OCI-LY7 (cell line): ENCODE measurements at regions not wholly inside any gene's neighbourhood (a gene's known extent, or its start where the extent isn't known, plus 50 kb on each side); places are given as distances from the start of the nearest gene placed in this dataset.

Experiments
- BruUV-seq: library from RNA; stranded (reverse); fragments of 400-500 nt; replicated peaks from 2 replicates; lab custom pipeline; 2021; lab: Mats Ljungman, UMichigan
- CTCF ChIA-PET: fragments of 300-600 bp; sonication (Branson Sonifier 250); formaldehyde crosslinking; loops from one replicate; lab custom pipeline; 2022; ENCODE audit warnings: antibody characterized with exemption; ENCODE audit not compliant: unreplicated experiment; lab: Charles Lee
- POLR2A ChIA-PET: fragments of 300-600 bp; sonication (Branson Sonifier 250); formaldehyde crosslinking; loops from one replicate; lab custom pipeline; 2022; ENCODE audit warnings: antibody characterized with exemption; lab: Charles Lee
- DNase-seq: peaks from one replicate; pipeline ENCODE4 v3.0.0-alpha.2; 2015; ENCODE audit warnings: low spot score
- H2AFZ ChIP-seq: fragments of 200-600 bp; sonication (generic), shearing (Covaris generic); 2 replicates; pipeline ENCODE4 v1.6.1; 2014; ENCODE audit warnings: mild to moderate bottlenecking, antibody characterized with exemption, low read length, moderate library complexity
- H3K27ac ChIP-seq: fragments of 200-600 bp; sonication (generic); 2 replicates; pipeline ENCODE4 v1.5.1; 2014; ENCODE audit warnings: mixed run types, low read depth, mild to moderate bottlenecking, moderate library complexity, low read length, inconsistent platforms; ENCODE audit not compliant: poor library complexity, severe bottlenecking
- H3K36me3 ChIP-seq: fragments of 200-600 bp; sonication (generic); 2 replicates; pipeline ENCODE4 v1.6.1; 2014; ENCODE audit warnings: mild to moderate bottlenecking, antibody characterized with exemption, low read length, moderate library complexity, mixed read lengths; ENCODE audit not compliant: insufficient read depth
- H3K4me1 ChIP-seq: fragments of 200-600 bp; sonication (generic); 2 replicates; pipeline ENCODE4 v1.5.1; 2014; ENCODE audit warnings: mild to moderate bottlenecking, low read length; ENCODE audit not compliant: insufficient read depth, poor library complexity, severe bottlenecking
- H3K4me2 ChIP-seq: fragments of 200-600 bp; sonication (generic); 2 replicates; pipeline ENCODE4 v1.6.1; 2014; ENCODE audit warnings: mild to moderate bottlenecking, low read length
- H3K4me3 ChIP-seq: fragments of 200-600 bp; sonication (generic); 2 replicates; pipeline ENCODE4 v1.5.1; 2014; ENCODE audit warnings: mild to moderate bottlenecking, low read depth, low read length; ENCODE audit not compliant: poor library complexity, severe bottlenecking
- H3K79me2 ChIP-seq: fragments of 200-600 bp; sonication (generic); 2 replicates; pipeline ENCODE4 v1.6.1; 2016; ENCODE audit warnings: low read depth, mild to moderate bottlenecking, low read length, moderate library complexity, mixed read lengths; ENCODE audit not compliant: insufficient read depth
- H3K9me2 ChIP-seq: fragments of 200-600 bp; sonication (generic); 2 replicates; pipeline ENCODE4 v1.6.1; 2016; ENCODE audit warnings: mild to moderate bottlenecking, low read length, mixed read lengths; ENCODE audit not compliant: insufficient read depth
- H3K9me3 ChIP-seq: fragments of 200-600 bp; sonication (generic); 2 replicates; pipeline ENCODE4 v1.6.1; 2014; ENCODE audit warnings: mild to moderate bottlenecking, mixed run types, low read length, mixed read lengths
- H4K20me1 ChIP-seq: fragments of 200-600 bp; sonication (generic); 2 replicates; pipeline ENCODE4 v1.6.1; 2014; ENCODE audit warnings: mild to moderate bottlenecking, antibody characterized with exemption, low read length, moderate library complexity, mixed read lengths; ENCODE audit not compliant: insufficient read depth
- EZH2phosphoT487 ChIP-seq: fragments of 200-600 bp; sonication (generic); IDR thresholded peaks from 2 replicates; pipeline ENCODE4 v1.6.1; 2018; ENCODE audit warnings: low read depth, borderline replicate concordance, mild to moderate bottlenecking, mixed run types, antibody characterized with exemption, low read length, moderate library complexity, mixed read lengths
- intact Hi-C: fragments of 100-400 bp; cut with micrococcal nuclease; formaldehyde crosslinking; loops from one replicate; pipeline ENCODE4 v1.10.0; 2022; ENCODE audit not compliant: unreplicated experiment
- TF ChIP-seq, protein P1 (sequence below): fragments of 200-600 bp; sonication (generic); conservative IDR thresholded peaks from 2 replicates; pipeline ENCODE4 v1.5.1; 2014; ENCODE audit warnings: mild to moderate bottlenecking, antibody characterized with exemption, low read length, moderate library complexity, mixed read lengths

GRCh38 chr22:22770881-22771280, 116.7 kb upstream of the IGLL5 start:
- intact Hi-C loops = loop anchor here (5.0 to 10.0 kb wide), 3 partner anchors 111 to 306 kb away; no protein-coding TSS in a partner anchor
- CTCF ChIA-PET = interaction anchor here (0.7 to 1.5 kb wide), 6 partner anchors 18 to 113 kb away, joined by 3 to 18 read pairs (median 4); no protein-coding TSS in a partner anchor
- Histone ChIP-seq H4K20me1 (no peaks in the 10 kb centered on the region), H3K4me2 (no peak overlapping the region), H3K79me2 (no peaks in the 10 kb centered on the region), H3K9me2 (no peaks in the 10 kb centered on the region), H3K4me1 (peaks cover 21% of the 10 kb centered on the region), H3K4me3 (no peak overlapping the region), H2AFZ (no peak overlapping the region), H3K27ac (no peak overlapping the region), H3K36me3 (no peaks in the 10 kb centered on the region), H3K9me3 (no peaks in the 10 kb centered on the region)
- TF ChIP-seq, protein P1, sequence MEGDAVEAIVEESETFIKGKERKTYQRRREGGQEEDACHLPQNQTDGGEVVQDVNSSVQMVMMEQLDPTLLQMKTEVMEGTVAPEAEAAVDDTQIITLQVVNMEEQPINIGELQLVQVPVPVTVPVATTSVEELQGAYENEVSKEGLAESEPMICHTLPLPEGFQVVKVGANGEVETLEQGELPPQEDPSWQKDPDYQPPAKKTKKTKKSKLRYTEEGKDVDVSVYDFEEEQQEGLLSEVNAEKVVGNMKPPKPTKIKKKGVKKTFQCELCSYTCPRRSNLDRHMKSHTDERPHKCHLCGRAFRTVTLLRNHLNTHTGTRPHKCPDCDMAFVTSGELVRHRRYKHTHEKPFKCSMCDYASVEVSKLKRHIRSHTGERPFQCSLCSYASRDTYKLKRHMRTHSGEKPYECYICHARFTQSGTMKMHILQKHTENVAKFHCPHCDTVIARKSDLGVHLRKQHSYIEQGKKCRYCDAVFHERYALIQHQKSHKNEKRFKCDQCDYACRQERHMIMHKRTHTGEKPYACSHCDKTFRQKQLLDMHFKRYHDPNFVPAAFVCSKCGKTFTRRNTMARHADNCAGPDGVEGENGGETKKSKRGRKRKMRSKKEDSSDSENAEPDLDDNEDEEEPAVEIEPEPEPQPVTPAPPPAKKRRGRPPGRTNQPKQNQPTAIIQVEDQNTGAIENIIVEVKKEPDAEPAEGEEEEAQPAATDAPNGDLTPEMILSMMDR = no peak
- no peak for TF ChIP-seq EZH2phosphoT487
- no peak for DNase-seq
- BruUV-seq = no TSS peak
- POLR2A ChIA-PET = no interaction called here

DNA sequence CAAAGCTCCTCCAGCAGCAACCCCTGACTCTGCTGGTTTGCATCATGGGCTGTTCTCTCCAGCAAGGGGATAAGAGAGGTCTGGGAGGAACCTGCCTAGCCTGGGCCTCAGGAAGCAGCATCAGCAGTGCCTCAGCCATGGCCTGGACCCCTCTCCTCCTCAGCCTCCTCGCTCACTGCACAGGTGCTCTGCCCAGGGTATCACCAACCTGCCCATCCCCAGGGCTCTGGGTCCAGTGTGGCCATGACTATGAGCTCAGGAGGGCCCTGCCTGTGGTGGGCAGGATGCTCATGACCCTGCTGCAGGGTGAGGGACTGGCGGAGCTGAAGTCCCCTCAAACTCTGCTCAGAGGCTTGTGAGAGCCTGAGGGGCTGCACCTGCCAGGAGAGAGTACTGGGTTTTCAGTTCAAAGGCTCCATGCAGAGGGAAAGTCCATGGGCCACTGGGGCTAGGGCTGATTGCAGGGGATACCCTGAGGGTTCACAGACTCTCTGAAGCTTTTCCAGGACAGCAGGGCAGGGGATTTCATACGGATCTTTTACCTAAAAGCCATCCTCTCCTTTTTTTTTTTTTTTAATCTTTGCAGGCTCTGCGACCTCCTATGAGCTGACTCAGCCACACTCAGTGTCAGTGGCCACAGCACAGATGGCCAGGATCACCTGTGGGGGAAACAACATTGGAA, 115.8 kb upstream of the IGLL5 start:
- intact Hi-C loops = loop anchor here (5.0 to 10.0 kb wide), 3 partner anchors 110 to 307 kb away; no protein-coding TSS in a partner anchor
- Histone ChIP-seq H3K9me2 (no peaks in the 10 kb centered on the region), H2AFZ (no peak overlapping the region), H3K4me2 (no peak overlapping the region), H3K79me2 (no peaks in the 10 kb centered on the region), H3K9me3 (no peaks in the 10 kb centered on the region), H3K27ac (no peak overlapping the region), H3K4me1 (peaks cover 21% of the 10 kb centered on the region), H3K36me3 (no peaks in the 10 kb centered on the region), H3K4me3 (no peak overlapping the region), H4K20me1 (no peaks in the 10 kb centered on the region)
- TF ChIP-seq, protein P1 = no peak
- TF ChIP-seq EZH2phosphoT487 = no peak
- POLR2A ChIA-PET = no interaction called here
- BruUV-seq = no TSS peak
- DNase-seq = no peak
- CTCF ChIA-PET = interaction anchor here (0.7 to 1.4 kb wide), 3 partner anchors 19 to 112 kb away, joined by 3 to 6 read pairs (median 4); no protein-coding TSS in a partner anchor

- H3K79me2 ChIP-seq = no peaks in the 10 kb centered on the region
- DNase-seq = no peak
- TF ChIP-seq EZH2phosphoT487 = no peak
- TF ChIP-seq, protein P1 = no peak
- no TSS peak for BruUV-seq
- ChIA-PET CTCF (interaction anchor here (1.4 kb wide), 1 partner anchor 19 kb away, joined by 6 read pairs; no protein-coding TSS in a partner anchor), POLR2A (no interaction called here)
- H3K27ac ChIP-seq = no peak overlapping the region
- H2AFZ ChIP-seq = no peak overlapping the region
- H3K9me2 ChIP-seq = no peaks in the 10 kb centered on the region
- intact Hi-C loops = loop anchor here (5.0 to 10.0 kb wide), 3 partner anchors 110 to 308 kb away; no protein-coding TSS in a partner anchor
- no peaks in the 10 kb centered on the region for H3K36me3 ChIP-seq
- H3K9me3 ChIP-seq = no peaks in the 10 kb centered on the region
- no peak overlapping the region for H3K4me3 ChIP-seq
- peaks cover 21% of the 10 kb centered on the region for H3K4me1 ChIP-seq
- no peaks in the 10 kb centered on the region for H4K20me1 ChIP-seq
- H3K4me2 ChIP-seq = no peak overlapping the region
These were observed 115.2 kb upstream of the IGLL5 start for GRCh38 chr22:22772396-22772795.
